G401 (cell line): ENCODE measurements at regions not wholly inside any gene's neighbourhood (a gene's known extent, or its start where the extent isn't known, plus 50 kb on each side); places are given as distances from the start of the nearest gene placed in this dataset.

Source experiments
- DNase-seq: peaks from one replicate; pipeline ENCODE4 v3.0.0-alpha.2; 2015; ENCODE audit warnings: low spot score
- in situ Hi-C: cut with HindIII; loops from 2 replicates; pipeline ENCODE4 v1.10.0; 2016; ENCODE audit warnings: low sequenced_read_pairs, mixed read lengths

DNA sequence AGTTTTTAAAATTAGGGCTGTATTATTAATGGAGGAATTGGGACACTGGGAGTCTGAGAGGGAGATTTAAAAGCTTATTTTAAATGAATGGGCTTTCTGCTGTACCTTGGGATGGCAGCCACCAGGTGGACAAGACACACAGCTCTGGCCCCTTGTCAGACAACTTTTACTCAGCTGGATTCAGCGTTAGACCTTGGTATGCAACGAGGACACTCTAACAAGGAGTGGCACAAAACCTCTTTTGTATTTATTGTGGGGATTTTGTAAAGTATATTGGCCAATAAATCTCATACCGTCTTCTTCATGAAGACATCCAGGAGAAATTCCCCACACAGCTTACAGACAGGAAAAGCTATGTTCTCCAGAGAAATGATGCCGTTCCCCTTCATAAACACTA is 105.7 kb downstream of the LCA5 start:
- DNase-seq, result no peak
- in situ Hi-C loops, result no loop called here

DNA sequence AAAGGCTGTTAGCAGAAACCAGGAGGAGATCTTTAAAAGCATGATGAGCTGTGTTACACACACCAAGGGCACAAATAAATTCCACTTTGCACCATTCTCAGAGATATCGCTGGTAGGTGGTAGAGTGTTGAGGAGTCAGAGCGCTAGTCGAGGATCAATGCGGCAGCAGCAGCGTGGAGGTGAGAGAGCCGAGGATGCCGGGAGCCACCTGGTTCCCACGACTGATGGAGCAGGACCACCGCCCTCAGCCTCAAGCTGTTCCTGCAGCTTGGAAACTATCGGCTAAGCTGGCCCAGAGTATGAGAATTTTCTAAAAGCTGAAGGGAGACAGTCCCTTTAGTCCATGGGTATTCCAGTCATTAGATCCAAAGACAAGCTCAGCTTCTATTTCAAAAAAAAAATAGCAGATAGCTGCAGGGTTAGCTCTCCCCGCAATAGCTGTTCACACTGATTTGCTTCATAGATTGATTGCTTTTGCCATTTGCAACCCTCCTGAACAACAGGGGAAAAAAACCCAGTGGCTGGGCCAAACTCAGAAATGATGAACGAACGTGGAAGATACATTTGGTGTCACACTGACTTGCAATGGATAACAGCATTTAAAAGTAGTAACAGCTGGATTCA is 106.2 kb downstream of the LCA5 start:
- in situ Hi-C loops, result no loop called here
- no peak for DNase-seq

DNA sequence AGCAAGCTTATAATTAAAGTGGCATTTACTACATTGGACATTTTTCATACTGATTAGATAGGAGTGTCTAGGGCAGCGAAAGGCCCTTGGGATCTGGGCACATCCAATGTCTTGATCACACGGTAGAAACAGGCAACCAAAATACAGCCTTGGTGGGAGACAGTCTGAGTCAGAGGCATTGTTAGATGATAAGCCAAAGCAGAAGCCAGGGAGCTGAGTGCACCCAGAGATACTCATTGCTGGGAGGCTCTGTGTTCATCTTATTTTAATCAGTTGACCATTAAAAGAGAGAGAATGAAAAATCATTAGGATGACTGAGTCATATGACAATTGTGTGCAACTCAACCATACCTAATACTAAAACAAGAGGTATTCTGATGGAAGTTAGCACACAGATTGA is 109.5 kb downstream of the LCA5 start:
- in situ Hi-C loops, result no loop called here
- no peak for DNase-seq

DNA sequence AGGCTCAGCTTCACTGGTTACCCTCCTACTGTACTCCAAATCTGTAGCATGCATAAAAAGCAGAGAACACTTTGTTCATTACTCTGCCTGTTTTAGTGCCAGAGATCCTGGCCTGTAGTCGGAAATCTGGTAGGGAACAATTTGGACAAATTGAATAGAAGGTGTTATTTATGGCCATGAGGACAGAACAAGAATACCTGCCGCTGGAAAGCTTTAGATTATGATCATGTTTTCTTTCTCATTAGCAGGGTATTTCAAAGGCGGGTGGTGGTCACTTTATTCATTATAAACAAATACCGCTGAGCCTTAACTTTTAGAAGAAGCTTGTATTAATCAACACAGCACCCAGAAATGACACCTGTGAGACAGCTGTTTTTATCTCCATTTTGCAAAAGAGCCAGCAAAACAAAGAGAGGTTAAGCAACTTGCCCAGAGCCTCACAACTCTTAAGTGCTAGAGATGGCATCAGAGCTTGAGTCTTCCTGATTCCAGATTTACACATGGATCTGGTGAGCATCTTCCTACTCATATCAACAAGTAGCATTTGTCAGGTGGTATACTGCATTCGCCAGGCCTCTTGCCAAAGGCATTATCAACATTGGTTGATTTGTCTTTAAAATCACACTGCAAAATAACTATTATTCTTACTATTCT is 110.5 kb downstream of the LCA5 start:
- in situ Hi-C loops, result no loop called here
- no peak for DNase-seq

DNA sequence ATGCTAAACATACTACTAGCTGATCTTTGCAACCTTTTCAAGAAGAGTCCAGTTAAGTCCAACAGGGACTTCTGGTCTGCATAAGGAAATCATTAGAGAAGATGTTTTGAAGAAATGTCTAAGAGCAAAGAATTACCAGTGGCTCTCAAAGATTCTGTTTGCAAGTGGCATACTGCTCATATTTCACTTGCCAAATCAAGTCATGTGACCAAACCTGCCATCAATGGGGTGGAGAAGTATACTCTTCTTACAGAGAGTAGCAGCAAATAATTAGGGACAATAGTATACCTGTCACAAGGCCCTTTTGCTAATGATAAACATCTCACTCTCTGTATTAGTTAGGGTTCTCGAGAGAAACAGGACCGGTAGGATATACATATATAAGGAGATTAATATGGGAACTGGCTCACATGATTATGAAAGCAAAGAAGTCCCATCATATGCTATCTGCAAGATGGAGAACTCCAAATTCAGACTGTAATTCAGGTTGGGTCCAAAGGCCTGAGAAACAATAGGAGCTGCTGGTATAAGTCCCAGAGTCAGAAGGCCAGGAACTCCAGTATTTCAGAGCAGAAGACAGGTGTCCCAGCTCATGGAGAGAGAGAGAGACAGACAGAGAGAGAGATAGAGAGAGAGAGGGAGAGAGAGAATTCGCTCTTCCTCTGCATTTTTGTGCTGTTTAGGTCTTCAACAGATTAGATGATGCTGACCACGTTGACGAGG is 111.5 kb downstream of the LCA5 start:
- in situ Hi-C loops, result no loop called here
- DNase-seq, result peak; percentile 33

DNA sequence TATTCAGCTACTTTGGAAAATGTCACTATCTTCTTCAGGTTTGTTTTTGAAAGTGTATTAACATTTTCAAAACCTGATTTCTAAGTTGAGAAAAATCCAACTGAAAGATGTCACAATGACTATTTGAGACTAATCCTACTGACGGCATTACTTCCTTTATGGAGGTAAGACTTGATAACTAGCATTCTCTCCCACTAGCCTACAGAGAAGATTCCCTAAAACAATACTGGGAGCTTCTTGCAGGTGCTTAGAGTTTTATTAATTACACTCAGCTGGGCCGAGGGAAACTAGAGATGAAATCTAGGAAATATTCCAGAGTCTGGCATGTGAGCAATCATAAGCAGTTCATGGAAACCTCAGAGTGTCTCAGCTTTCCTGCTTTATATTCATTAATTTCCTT is 114.0 kb downstream of the LCA5 start:
- in situ Hi-C loops, result no loop called here
- peak; percentile 59 for DNase-seq

DNA sequence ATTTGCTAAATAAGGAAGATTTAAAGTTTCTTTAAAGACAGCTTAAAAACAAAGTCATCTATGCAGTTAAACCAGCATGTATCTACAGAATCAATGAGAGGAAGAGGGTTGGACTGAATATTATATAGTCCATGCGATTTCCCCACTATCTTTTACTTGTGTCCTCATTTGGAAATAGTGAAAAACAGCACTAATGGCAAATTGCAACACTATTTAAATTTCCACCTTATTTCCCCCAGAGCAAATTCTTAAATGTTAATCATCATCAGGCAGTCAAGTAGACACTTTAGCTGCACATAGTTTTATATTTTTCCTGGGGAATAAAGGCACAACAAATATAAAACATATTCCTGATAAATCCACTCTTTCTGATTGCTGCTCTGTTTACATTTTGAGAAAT is 114.6 kb downstream of the LCA5 start:
- in situ Hi-C loops, result no loop called here
- DNase-seq, result peak; percentile 39

DNA sequence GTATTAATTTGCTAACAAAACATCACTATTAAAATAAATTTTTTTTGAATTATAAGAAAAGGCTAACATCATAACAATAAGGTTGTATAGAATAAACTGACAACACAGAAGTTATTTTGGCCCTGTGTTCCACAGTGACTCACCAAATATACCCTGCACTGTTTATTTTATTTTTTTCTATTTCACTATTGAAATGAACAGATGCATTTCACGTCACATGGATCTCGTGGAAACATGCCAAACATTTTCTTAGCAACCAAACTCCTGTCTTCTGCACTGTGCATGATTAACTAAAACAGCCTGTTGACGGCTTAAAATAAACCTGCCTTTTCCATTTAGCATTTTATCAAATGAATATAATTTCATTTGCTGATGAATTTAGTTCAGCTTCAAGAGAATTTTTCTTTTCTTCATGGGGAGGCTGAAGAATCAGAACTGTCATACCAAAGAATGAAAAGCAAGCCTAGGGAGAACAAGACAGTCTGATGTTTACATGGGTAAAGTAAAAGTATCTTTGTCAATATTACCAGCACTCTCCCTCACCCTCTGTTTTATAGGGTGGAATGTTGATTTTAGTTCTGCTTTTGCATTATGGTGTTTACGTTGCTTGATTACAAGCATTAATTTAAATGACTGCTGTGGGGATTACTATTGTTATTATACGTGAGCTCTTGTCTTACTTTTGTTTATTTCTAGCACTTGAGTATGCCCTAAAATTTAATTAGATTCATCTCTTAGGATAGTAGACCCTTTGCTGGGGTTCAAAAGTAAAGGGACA is 115.3 kb downstream of the LCA5 start:
- peak; percentile 88 for DNase-seq
- in situ Hi-C loops, result no loop called here

DNA sequence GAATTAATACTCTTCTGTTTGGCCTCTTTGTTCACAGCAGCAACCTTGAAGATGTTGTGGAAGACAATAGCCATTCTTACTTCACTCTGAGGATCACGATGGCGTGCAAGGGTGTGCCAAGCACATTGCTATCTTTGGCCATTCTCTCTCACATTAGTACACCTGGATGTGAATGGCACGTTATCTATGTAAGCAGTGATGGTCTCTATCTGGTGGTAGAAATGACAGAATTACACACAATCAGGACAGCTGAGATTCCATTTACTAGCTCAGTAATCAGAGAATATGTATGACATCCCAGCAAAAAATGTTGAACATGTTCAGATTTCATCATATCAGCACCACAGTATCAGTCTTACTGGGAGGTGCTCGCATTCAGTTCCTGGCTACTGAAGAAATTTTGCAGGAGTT is 116.2 kb downstream of the LCA5 start:
- in situ Hi-C loops, result no loop called here
- peak; percentile 8 for DNase-seq

DNA sequence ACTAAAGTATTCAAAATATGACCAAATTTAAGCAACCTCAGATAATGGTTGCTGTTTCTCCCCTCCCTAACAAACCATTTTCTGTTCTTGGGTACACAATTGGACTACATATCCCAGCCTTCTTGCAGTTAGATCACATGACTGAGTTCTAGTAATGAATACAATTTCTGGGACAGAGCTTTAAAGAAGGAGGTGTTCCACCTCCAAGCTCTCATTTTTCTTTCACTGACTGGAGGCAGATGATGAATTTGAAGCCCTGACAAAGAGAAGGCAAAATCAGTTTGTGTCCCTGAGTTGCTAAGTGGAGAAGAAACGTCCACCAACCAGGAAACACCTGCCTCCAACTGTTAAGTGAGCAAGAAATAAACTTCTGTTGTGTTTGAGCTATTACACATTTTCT is 117.2 kb downstream of the LCA5 start:
- in situ Hi-C loops, result no loop called here
- DNase-seq, result peak; percentile 14

DNA sequence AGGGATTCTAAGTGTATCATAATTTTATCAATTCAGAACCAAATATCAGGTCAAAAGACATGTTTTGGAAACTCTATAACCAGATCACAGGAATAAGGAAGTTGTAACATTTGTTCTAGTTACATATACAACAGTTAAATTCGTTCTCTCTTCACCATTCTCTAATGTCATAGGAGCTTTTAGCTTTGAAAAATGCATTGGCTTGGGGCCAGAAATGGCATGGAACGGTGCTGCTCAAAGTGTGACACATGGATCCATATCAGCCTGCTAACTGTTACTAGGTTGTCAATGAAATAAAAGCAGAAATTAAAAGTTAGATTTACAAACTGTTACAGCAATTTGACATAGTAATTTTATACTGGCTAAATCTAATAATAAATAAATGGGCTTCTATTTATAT is 120.3 kb downstream of the LCA5 start:
- in situ Hi-C loops, result no loop called here
- DNase-seq, result no peak

DNA sequence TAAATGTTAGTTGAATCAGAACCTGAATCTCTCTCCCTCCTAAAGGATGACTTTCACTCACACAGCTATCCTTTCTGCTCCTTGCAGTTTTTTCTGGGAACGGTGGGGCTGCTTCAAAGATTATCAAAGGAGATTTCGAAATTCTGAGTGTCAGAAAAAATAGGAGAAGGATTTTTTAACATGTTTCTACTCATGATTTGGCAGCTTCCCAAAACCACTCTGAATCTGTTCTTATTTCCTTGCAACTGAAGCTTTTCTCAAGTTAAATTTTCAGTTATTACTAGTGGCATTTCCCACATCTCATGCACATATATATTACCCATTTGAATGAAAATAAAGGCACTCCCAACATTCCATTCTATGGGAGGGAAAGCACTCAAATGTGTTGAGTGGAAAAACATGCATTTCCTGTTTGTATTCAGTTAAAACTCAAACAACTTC is 123.6 kb downstream of the LCA5 start:
- in situ Hi-C loops, result no loop called here
- no peak for DNase-seq

DNA sequence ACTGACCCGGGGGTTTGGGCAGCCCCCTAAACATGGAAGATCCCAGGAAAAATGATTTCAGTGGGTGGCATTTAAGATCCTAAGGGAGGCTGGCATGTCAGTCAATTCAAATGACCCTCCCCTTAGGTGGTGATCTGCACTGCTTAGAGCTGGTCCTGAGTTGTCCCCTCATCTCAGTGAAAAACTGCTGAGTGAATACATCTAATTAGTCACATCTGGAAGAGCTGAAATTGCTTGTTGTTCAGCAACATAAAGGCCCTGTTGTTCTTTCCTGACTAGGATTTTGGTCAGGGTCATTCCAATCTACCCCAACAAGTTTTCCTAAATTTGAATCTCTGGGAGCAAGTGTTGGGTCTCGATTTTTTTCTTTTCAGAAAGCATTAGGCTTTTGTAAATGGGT is 126.4 kb downstream of the LCA5 start:
- in situ Hi-C loops, result no loop called here
- no peak for DNase-seq

DNA sequence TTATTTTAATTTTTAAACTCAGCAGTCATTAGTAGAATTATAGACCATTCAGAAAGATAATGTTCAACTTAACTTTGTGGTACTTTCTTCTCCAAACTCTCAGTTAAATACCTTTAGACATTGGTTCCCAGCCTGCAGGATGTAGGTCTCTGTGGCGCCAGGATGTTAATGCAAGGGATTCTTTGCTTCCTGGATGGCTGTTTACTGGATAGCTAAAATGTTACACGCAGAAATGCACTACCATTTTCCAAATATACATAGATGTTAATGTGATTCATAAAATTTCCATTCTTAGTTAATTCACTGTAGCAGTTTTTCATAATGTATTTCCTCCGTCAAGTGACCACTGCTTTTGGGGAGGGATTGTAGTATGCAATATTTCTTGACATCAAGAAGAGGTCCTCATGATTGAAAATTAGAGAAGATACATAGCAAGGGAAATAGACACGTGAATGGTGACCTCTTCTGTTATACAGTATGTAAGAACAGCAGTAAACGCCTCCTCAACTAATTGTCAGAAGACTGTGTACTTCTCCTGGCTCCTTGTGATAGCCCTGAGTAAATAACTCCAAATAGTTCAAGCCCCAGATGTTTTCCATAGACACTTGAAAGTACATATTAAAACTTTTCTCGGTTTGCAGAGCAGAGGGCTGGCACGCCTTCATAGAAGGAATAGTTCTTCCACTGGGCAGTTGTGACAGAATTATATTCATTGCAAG is 128.8 kb downstream of the LCA5 start:
- DNase-seq, result no peak
- in situ Hi-C loops, result no loop called here

DNA sequence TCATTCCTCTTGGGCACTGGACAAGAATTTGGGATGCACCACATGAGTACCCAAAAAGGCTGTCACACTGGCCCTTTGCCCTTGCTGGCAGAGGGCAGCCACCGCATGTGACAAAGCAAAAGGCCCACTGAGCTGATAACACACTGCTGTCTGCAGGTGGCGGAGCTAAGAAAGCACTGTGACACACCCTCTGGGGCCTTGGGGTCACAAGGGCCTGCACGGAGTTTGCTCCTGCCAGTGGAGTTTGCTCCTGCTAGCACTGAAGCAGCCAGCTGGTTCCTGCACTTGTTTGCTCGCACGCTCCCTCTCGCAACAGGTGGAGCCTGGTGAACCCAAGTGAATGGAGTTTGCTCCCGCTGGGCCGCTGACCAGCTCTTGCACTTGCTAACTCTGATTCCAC is 132.6 kb downstream of the LCA5 start:
- DNase-seq, result no peak
- in situ Hi-C loops, result no loop called here

DNA sequence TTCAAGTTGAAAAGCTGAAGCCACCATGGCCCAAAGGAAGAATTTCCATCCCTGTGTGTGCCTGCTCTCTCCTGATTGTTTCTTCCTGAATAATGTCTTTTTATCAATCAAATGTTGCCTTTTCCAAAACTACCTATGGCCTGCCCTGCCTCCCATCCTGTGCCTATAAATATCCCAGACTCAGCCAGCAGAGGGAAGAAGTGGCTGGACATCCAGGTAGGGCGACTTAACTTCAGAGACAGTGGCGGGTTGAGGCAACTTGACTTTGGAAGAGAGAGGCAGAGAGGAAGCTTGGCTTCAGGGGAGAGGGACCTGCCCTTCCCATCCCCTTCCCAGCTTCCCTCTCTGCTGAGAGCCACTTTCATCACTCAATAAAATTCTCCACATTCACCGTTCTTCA is 133.0 kb downstream of the LCA5 start:
- in situ Hi-C loops, result no loop called here
- no peak for DNase-seq

DNA sequence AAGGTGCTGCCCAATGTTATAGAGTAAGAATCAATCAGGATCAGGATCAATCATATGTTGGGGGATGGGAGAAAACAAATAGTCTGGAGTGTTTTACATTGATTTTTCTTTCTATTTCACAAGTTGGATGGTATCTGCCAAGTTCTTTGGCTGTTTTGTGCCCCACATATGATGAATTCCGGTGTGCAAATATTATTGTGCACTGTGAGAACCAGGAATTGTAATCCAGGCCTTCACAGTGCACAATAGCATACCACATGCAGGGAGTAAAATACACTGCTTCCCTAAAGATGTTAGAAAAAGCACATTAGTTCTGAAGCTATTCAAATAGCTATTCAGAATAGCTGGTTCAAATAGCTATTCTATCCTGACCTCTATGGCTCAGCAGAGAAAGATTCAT is 133.7 kb downstream of the LCA5 start:
- in situ Hi-C loops, result no loop called here
- DNase-seq, result no peak

DNA sequence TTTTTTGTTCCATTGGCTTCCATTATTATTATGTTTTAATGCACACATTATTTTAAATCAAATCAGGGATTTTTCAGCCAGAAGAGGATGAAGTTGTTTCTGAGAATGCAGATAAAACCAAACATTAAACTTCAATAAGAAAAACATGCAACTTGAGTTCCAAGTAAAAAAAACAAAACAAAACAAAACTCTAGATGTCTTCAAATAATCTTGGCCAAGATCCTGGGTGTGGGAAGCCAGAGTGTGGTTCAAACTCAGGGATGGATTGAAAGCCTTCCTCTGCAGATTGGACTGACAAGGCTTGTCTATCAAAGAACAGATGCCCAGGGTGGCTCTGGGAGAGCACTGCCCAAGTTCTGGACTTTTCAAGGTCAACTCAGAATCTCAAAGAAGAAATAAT is 134.1 kb downstream of the LCA5 start:
- no peak for DNase-seq
- in situ Hi-C loops, result no loop called here

DNA sequence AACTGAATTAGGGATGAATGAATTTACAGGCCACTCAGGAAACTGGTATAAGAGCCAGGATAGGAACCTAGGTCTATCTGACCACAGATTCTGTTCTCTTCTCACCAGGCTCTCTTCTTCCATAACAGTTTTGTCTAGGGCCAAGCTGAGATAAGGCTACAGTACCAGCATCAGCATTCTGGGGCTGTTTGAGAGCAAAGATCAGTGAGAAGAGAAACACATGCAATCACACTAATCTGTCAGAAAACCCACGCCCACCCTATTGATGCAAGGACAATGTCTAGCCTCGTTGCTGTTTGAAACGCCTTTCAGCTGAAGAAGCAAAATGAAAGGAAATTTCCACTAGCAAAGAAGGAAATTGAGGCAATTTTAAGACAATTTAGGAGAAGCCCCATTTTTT is 137.7 kb downstream of the LCA5 start:
- DNase-seq, result no peak
- in situ Hi-C loops, result no loop called here
